ENCODE measurements at regions not wholly inside any gene's neighbourhood (a gene's known extent, or its start where the extent isn't known, plus 50 kb on each side); places are given as distances from the start of the nearest gene placed in this dataset.

GRCh38 chr2:118244686-118245085 lies 156.4 kb downstream of the INSIG2 start:
- H3K4me1 ChIP-seq (ENCODE audit: insufficient read depth): no peaks in the 10 kb centered on the region
- no peaks in the 10 kb centered on the region for H3K9me2 ChIP-seq (replicated peaks; ENCODE audit: insufficient read depth)
- H3K36me3 ChIP-seq (replicated peaks; ENCODE audit: insufficient read depth, low read depth): no peaks in the 10 kb centered on the region
- H3K4me3 ChIP-seq: no peak overlapping the region
- no peak overlapping the region for H3K4me2 ChIP-seq
- TF ChIP-seq EZH2 (IDR thresholded peaks at IDR 0.05; ENCODE audit: borderline replicate concordance) (no peak), EZH2phosphoT487 (IDR thresholded peaks at IDR 0.05; ENCODE audit: low read depth, severe bottlenecking, unreplicated experiment) (no peak), CTCF (IDR thresholded peaks at IDR 0.05; ENCODE audit: poor library complexity) (no peak)
- no peaks in the 10 kb centered on the region for H3K27me3 ChIP-seq
- no peak overlapping the region for H2AFZ ChIP-seq
- H3K9me3 ChIP-seq (ENCODE audit: low read depth): no peaks in the 10 kb centered on the region
- H3K79me2 ChIP-seq: no peaks in the 10 kb centered on the region
- no peak overlapping the region for H3K27ac ChIP-seq
- no peaks in the 10 kb centered on the region for H4K20me1 ChIP-seq (ENCODE audit: insufficient read depth, poor library complexity, severe bottlenecking)
- no peak for DNase-seq (ENCODE audit: low spot score)
- 100% methylated on average over 1 of the region's 1 CpG for WGBS (ENCODE audit: low lambda C conversion rate, missing lambda C conversion rate)

- no peaks in the 10 kb centered on the region for H3K9me3 ChIP-seq (ENCODE audit: low read depth)
- no peaks in the 10 kb centered on the region for H3K9me2 ChIP-seq (replicated peaks; ENCODE audit: insufficient read depth)
- TF ChIP-seq CTCF (IDR thresholded peaks at IDR 0.05; ENCODE audit: poor library complexity) (no peak), EZH2 (IDR thresholded peaks at IDR 0.05; ENCODE audit: borderline replicate concordance) (no peak), EZH2phosphoT487 (IDR thresholded peaks at IDR 0.05; ENCODE audit: low read depth, severe bottlenecking, unreplicated experiment) (no peak)
- no peaks in the 10 kb centered on the region for H3K27me3 ChIP-seq
- H3K36me3 ChIP-seq (replicated peaks; ENCODE audit: insufficient read depth, low read depth): no peaks in the 10 kb centered on the region
- DNase-seq (ENCODE audit: low spot score): no peak
- H3K79me2 ChIP-seq: no peaks in the 10 kb centered on the region
- no peak overlapping the region for H3K27ac ChIP-seq
- 58% methylated on average over 2 of the region's 2 CpGs for WGBS (ENCODE audit: low lambda C conversion rate, missing lambda C conversion rate)
- no peak overlapping the region for H3K4me3 ChIP-seq
- no peaks in the 10 kb centered on the region for H3K4me1 ChIP-seq (ENCODE audit: insufficient read depth)
- no peaks in the 10 kb centered on the region for H4K20me1 ChIP-seq (ENCODE audit: insufficient read depth, poor library complexity, severe bottlenecking)
- H2AFZ ChIP-seq: no peak overlapping the region
- H3K4me2 ChIP-seq: no peak overlapping the region
These were observed 154.8 kb downstream of the INSIG2 start for GRCh38 chr2:118243031-118243430.

GRCh38 chr2:118242216-118242615 lies 153.9 kb downstream of the INSIG2 start:
- Histone ChIP-seq H3K36me3 (replicated peaks; ENCODE audit: insufficient read depth, low read depth) (no peaks in the 10 kb centered on the region), H3K4me1 (ENCODE audit: insufficient read depth) (no peaks in the 10 kb centered on the region), H3K27me3 (no peaks in the 10 kb centered on the region), H3K79me2 (no peaks in the 10 kb centered on the region), H2AFZ (no peak overlapping the region), H3K27ac (no peak overlapping the region), H3K4me2 (no peak overlapping the region), H3K4me3 (no peak overlapping the region), H3K9me3 (ENCODE audit: low read depth) (no peaks in the 10 kb centered on the region), H3K9me2 (replicated peaks; ENCODE audit: insufficient read depth) (no peaks in the 10 kb centered on the region), H4K20me1 (ENCODE audit: insufficient read depth, poor library complexity, severe bottlenecking) (no peaks in the 10 kb centered on the region)
- TF ChIP-seq CTCF (IDR thresholded peaks at IDR 0.05; ENCODE audit: poor library complexity) (no peak), EZH2phosphoT487 (IDR thresholded peaks at IDR 0.05; ENCODE audit: low read depth, severe bottlenecking, unreplicated experiment) (no peak), EZH2 (IDR thresholded peaks at IDR 0.05; ENCODE audit: borderline replicate concordance) (no peak)
- no peak for DNase-seq (ENCODE audit: low spot score)
- 55% methylated on average over 2 of the region's 2 CpGs for WGBS (ENCODE audit: low lambda C conversion rate, missing lambda C conversion rate)

DNA sequence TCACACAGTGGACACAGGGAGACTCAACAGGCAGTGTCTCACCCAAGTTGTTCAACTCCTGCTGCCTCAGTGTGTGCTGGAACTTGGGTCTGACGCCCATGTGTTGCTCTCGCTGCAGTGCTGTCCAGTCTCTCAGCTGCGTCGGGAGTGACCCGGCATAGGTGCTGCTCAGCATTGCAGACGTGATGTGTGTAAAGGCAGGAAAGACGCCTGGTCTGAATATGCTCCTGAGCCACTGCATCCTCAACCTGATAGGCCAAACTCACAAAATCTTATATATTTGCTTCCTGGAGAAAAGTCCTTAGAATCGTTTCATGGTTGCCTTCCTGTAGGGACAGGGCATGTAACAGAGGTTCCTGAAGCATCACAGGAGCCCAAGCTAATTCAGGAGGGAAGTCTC lies 152.9 kb downstream of the INSIG2 start:
- no peaks in the 10 kb centered on the region for H3K4me1 ChIP-seq (ENCODE audit: insufficient read depth)
- no peaks in the 10 kb centered on the region for H3K9me2 ChIP-seq (replicated peaks; ENCODE audit: insufficient read depth)
- H3K9me3 ChIP-seq (ENCODE audit: low read depth): no peaks in the 10 kb centered on the region
- no peaks in the 10 kb centered on the region for H3K79me2 ChIP-seq
- no peak for TF ChIP-seq CTCF (IDR thresholded peaks at IDR 0.05; ENCODE audit: poor library complexity)
- no peak for TF ChIP-seq EZH2 (IDR thresholded peaks at IDR 0.05; ENCODE audit: borderline replicate concordance)
- TF ChIP-seq EZH2phosphoT487 (IDR thresholded peaks at IDR 0.05; ENCODE audit: low read depth, severe bottlenecking, unreplicated experiment): no peak
- DNase-seq (ENCODE audit: low spot score): no peak
- H2AFZ ChIP-seq: no peak overlapping the region
- H4K20me1 ChIP-seq (ENCODE audit: insufficient read depth, poor library complexity, severe bottlenecking): no peaks in the 10 kb centered on the region
- no peak overlapping the region for H3K4me3 ChIP-seq
- H3K4me2 ChIP-seq: no peak overlapping the region
- WGBS (ENCODE audit: low lambda C conversion rate, missing lambda C conversion rate): 82% methylated on average over 8 of the region's 8 CpGs
- H3K27ac ChIP-seq: no peak overlapping the region
- H3K36me3 ChIP-seq (replicated peaks; ENCODE audit: insufficient read depth, low read depth): no peaks in the 10 kb centered on the region
- no peaks in the 10 kb centered on the region for H3K27me3 ChIP-seq

All from hepatocyte (in vitro differentiated cells).